HG03558 (cell line): ENCODE measurements at regions not wholly inside any gene's neighbourhood (a gene's known extent, or its start where the extent isn't known, plus 50 kb on each side); places are given as distances from the start of the nearest gene placed in this dataset.
"Not testable (repeated sequence)": the region's sequence is repeated elsewhere in the genome, so short reads cannot be mapped to it uniquely, and the experiment has no call there.

ENCODE experiments used
- ATAC-seq: cut with Tn5 transposase; IDR thresholded peaks from one replicate; pipeline ENCODE4 v1.9.1; 2021; ENCODE audit warnings: moderate number of reproducible peaks; ENCODE audit not compliant: unreplicated experiment; ENCODE audit errors: extremely low read depth

GRCh38 chr5:89342106-89342876 is 459.3 kb upstream of the MEF2C start:
- ATAC-seq = no peak

- ATAC-seq = no peak
Measured at GRCh38 chr5:89338935-89339334, 456.0 kb upstream of the MEF2C start.

- no peak for ATAC-seq
Measured at GRCh38 chr5:89336111-89336510, 453.1 kb upstream of the MEF2C start.

- ATAC-seq = no peak
Measured at GRCh38 chr5:89330140-89330539, 447.2 kb upstream of the MEF2C start.

GRCh38 chr5:89327608-89328007 is 444.6 kb upstream of the MEF2C start:
- ATAC-seq = no peak

- ATAC-seq = no peak
Measured at GRCh38 chr5:89324990-89325389, 442.0 kb upstream of the MEF2C start.

- no peak for ATAC-seq
Measured at GRCh38 chr5:89320421-89321277, 437.7 kb upstream of the MEF2C start.

- ATAC-seq = not testable (repeated sequence)
Measured at GRCh38 chr5:89317838-89318237, 434.9 kb upstream of the MEF2C start.

- ATAC-seq = no peak
Measured at GRCh38 chr5:89315286-89316100, 432.5 kb upstream of the MEF2C start.

GRCh38 chr5:89313804-89314588 is 431.0 kb upstream of the MEF2C start:
- ATAC-seq = peak; percentile 95

- no peak for ATAC-seq
Measured at GRCh38 chr5:89313044-89313443, 430.1 kb upstream of the MEF2C start.

GRCh38 chr5:89309268-89309667 is 426.3 kb upstream of the MEF2C start:
- ATAC-seq = no peak

GRCh38 chr5:89308606-89309040 is 425.6 kb upstream of the MEF2C start:
- ATAC-seq = peak; percentile 84

- ATAC-seq = no peak
Measured at GRCh38 chr5:89307972-89308371, 425.0 kb upstream of the MEF2C start.

GRCh38 chr5:89307141-89307540 is 424.2 kb upstream of the MEF2C start:
- ATAC-seq = not testable (repeated sequence)

- peak; percentile 48 for ATAC-seq
Measured at GRCh38 chr5:89303033-89303480, 420.1 kb upstream of the MEF2C start.

- ATAC-seq = no peak
Measured at GRCh38 chr5:89302102-89302891, 419.3 kb upstream of the MEF2C start.

GRCh38 chr5:89301321-89302025 is 418.5 kb upstream of the MEF2C start:
- ATAC-seq = peak; percentile 57
